Endothelial cell of umbilical vein (primary cell): ENCODE measurements at regions not wholly inside any gene's neighbourhood (a gene's known extent, or its start where the extent isn't known, plus 50 kb on each side); places are given as distances from the start of the nearest gene placed in this dataset.

Experiments
- CTCF ChIP-seq, 2 donors: IDR thresholded peaks; 1 replicate in 1 of 2; 2 replicates in 1 of 2; pipeline ENCODE4 v1.5.1; 2011; ENCODE audit warnings: low read length in 2 of 2, mild to moderate bottlenecking in 2 of 2, moderate library complexity in 2 of 2, control low read depth in 1 of 2, inconsistent platforms in 1 of 2, low read depth in 1 of 2; ENCODE audit not compliant: insufficient read depth in 1 of 2; ENCODE audit errors: extremely low read depth in 1 of 2
- EZH2 ChIP-seq: IDR thresholded peaks from 2 replicates; pipeline ENCODE4 v1.6.1; 2012; ENCODE audit warnings: borderline replicate concordance, low read depth, mild to moderate bottlenecking, moderate library complexity, low read length, inconsistent platforms; ENCODE audit not compliant: severe bottlenecking
- JUN ChIP-seq: IDR thresholded peaks from 2 replicates; pipeline ENCODE4 v1.6.1; 2011; ENCODE audit warnings: borderline replicate concordance, low read depth; ENCODE audit not compliant: insufficient read length, insufficient read depth
- POLR2A ChIP-seq: IDR thresholded peaks from 2 replicates; pipeline ENCODE4 v1.6.1; 2012; ENCODE audit warnings: low read depth, mild to moderate bottlenecking, control low read depth, low read length

- TF ChIP-seq CTCF (IDR thresholded peaks at IDR 0.05; ENCODE audit: extremely low read depth in 1 of 2, insufficient read depth in 1 of 2, low read depth in 1 of 2, low read length in 2 of 2) = no peak
- no peak for TF ChIP-seq JUN
- TF ChIP-seq EZH2 = no peak
- TF ChIP-seq POLR2A = no peak
Observed at GRCh38 chr3:13205567-13206143, 132.4 kb upstream of the IQSEC1 start.
